A549 (cell line): ENCODE measurements at regions not wholly inside any gene's neighbourhood (a gene's known extent, or its start where the extent isn't known, plus 50 kb on each side); places are given as distances from the start of the nearest gene placed in this dataset.

Experiments
- CEBPB ChIP-seq, 2 experiments: fragments of >200 bp in 1 of 2; sonication (Bioruptor Twin) in 1 of 2; formaldehyde crosslinking in 1 of 2; IDR thresholded peaks; 2 replicates each; pipeline ENCODE4 v1.6.1; 2012 to 2016
- CTCF ChIP-seq: fragments of >200 bp; sonication (Bioruptor Twin); formaldehyde crosslinking; IDR thresholded peaks from 3 replicates; pipeline ENCODE4 v1.5.1; 2016
- EP300 ChIP-seq, 2 experiments: fragments of >200 bp; sonication (Bioruptor Twin); formaldehyde crosslinking; IDR thresholded peaks; 2 replicates in 1 of 2; 3 replicates in 1 of 2; pipeline ENCODE4 v1.6.1; 2016 to 2017
- HDAC2 ChIP-seq: fragments of 200-600 bp; sonication (generic); IDR thresholded peaks from 2 replicates; pipeline ENCODE4 v1.6.1; 2016
- JUNB ChIP-seq: fragments of >200 bp; sonication (Bioruptor Twin); formaldehyde crosslinking; IDR thresholded peaks from 2 replicates; pipeline ENCODE4 v1.6.1; 2016
- MAZ ChIP-seq: fragments of 150-350 bp; IDR thresholded peaks from 2 replicates; pipeline ENCODE4 v1.6.1; 2014; ENCODE audit warnings: antibody characterized with exemption, low read depth, low read length, borderline replicate concordance
- POLR2A ChIP-seq: IDR thresholded peaks from 2 replicates; pipeline ENCODE4 v1.6.1; 2012; ENCODE audit warnings: mild to moderate bottlenecking, low read length
- RARB ChIP-seq: fragments of 250-450 bp; sonication (Bioruptor Pico); IDR thresholded peaks from 2 replicates; pipeline ENCODE4 v1.8.0; 2021; ENCODE audit warnings: mild to moderate bottlenecking, moderate library complexity
- RNF2 ChIP-seq: fragments of 200-600 bp; sonication (generic); IDR thresholded peaks from 2 replicates; pipeline ENCODE4 v1.6.1; 2016; ENCODE audit warnings: low read depth, mild to moderate bottlenecking, antibody characterized with exemption, moderate library complexity, borderline replicate concordance
- TFCP2L1 ChIP-seq: fragments of 250-450 bp; sonication (Bioruptor Pico); IDR thresholded peaks from 2 replicates; pipeline ENCODE4 v1.5.0; 2021; ENCODE audit warnings: mild to moderate bottlenecking
- ZNF302 ChIP-seq: fragments of 250-450 bp; sonication (Bioruptor Pico); IDR thresholded peaks from 2 replicates; pipeline ENCODE4 v1.9.0; 2021; ENCODE audit warnings: inconsistent platforms, mild to moderate bottlenecking, moderate library complexity
- TF ChIP-seq, protein P1 (sequence below): fragments of 250-450 bp; sonication (Bioruptor Pico); IDR thresholded peaks from 2 replicates; pipeline ENCODE4 v1.5.0; 2021; ENCODE audit warnings: mild to moderate bottlenecking, moderate library complexity, borderline replicate concordance
- TF ChIP-seq, protein P2 (sequence below): fragments of 450-650 bp; IDR thresholded peaks from 2 replicates; pipeline ENCODE4 v1.6.1; 2014; ENCODE audit warnings: antibody characterized with exemption
- TF ChIP-seq, protein P3 (sequence below): fragments of >200 bp; sonication (Bioruptor Twin); formaldehyde crosslinking; IDR thresholded peaks from 3 replicates; pipeline ENCODE4 v1.6.1; 2016

DNA sequence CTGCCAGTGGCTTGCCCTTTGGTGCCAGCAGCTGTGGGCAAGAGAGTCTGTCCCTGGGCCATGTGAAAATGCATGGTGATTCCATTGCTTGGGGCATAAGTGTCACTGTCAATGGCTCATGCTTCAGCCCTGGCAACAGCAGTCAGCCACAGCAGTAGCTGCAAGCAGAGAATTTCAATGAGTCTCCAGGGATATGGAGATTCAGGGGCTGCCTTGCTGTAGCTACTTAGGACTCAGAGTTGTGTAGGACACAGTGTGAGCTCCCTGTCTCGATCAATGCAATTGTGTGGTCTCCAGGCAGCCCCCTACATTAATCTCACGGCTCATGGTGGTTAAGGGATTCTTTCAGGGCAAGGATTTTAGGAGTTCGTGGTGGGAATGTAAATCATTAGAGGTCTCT is 126.3 kb upstream of the STARD3NL start:
- no peak for TF ChIP-seq ZNF302 (CRISPR knock-in tag)
- TF ChIP-seq CEBPB (IDR thresholded peaks at IDR 0.05), result no peak
- TF ChIP-seq, protein P1, sequence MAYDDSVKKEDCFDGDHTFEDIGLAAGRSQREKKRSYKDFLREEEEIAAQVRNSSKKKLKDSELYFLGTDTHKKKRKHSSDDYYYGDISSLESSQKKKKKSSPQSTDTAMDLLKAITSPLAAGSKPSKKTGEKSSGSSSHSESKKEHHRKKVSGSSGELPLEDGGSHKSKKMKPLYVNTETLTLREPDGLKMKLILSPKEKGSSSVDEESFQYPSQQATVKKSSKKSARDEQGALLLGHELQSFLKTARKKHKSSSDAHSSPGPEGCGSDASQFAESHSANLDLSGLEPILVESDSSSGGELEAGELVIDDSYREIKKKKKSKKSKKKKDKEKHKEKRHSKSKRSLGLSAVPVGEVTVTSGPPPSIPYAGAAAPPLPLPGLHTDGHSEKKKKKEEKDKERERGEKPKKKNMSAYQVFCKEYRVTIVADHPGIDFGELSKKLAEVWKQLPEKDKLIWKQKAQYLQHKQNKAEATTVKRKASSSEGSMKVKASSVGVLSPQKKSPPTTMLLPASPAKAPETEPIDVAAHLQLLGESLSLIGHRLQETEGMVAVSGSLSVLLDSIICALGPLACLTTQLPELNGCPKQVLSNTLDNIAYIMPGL (CRISPR knock-in tag), result no peak
- TF ChIP-seq, protein P2, sequence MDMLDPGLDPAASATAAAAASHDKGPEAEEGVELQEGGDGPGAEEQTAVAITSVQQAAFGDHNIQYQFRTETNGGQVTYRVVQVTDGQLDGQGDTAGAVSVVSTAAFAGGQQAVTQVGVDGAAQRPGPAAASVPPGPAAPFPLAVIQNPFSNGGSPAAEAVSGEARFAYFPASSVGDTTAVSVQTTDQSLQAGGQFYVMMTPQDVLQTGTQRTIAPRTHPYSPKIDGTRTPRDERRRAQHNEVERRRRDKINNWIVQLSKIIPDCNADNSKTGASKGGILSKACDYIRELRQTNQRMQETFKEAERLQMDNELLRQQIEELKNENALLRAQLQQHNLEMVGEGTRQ, result no peak
- no peak for TF ChIP-seq TFCP2L1
- no peak for TF ChIP-seq JUNB
- TF ChIP-seq EP300 (IDR thresholded peaks at IDR 0.05), result no peak
- TF ChIP-seq POLR2A, result no peak
- no peak for TF ChIP-seq HDAC2
- no peak for TF ChIP-seq RARB
- no peak for TF ChIP-seq MAZ
- no peak for TF ChIP-seq RNF2
- no peak for TF ChIP-seq CTCF
- TF ChIP-seq, protein P3, sequence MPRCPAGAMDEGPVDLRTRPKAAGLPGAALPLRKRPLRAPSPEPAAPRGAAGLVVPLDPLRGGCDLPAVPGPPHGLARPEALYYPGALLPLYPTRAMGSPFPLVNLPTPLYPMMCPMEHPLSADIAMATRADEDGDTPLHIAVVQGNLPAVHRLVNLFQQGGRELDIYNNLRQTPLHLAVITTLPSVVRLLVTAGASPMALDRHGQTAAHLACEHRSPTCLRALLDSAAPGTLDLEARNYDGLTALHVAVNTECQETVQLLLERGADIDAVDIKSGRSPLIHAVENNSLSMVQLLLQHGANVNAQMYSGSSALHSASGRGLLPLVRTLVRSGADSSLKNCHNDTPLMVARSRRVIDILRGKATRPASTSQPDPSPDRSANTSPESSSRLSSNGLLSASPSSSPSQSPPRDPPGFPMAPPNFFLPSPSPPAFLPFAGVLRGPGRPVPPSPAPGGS, result no peak
